DMS79 treated with DMSO at 0.1 percent for 48 hours (cell line): ENCODE measurements at regions not wholly inside any gene's neighbourhood (a gene's known extent, or its start where the extent isn't known, plus 50 kb on each side); places are given as distances from the start of the nearest gene placed in this dataset.

Experiments used
- DNase-seq: peaks from one replicate; lab custom pipeline; 2025; lab: John Stamatoyannopoulos, UW

DNA sequence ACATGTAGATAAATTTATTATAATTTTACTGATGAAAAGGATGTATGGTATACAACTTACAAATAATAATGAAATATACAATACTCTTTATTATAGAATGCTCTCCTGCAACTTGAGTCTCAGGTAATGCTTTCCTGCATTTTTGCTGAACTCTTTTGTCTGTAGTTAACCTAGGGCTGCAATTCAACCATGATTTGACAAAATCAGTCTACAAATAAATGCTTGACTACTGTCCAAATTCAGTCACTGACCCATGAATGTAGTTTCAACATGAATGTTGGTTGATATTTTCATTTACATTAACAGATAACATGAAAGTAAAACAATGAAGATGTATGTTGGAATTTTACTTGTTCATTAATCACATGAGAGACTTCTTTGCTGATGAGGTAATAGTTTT lies 320.9 kb downstream of the ZSWIM6 start:
- DNase-seq: no peak

DNA sequence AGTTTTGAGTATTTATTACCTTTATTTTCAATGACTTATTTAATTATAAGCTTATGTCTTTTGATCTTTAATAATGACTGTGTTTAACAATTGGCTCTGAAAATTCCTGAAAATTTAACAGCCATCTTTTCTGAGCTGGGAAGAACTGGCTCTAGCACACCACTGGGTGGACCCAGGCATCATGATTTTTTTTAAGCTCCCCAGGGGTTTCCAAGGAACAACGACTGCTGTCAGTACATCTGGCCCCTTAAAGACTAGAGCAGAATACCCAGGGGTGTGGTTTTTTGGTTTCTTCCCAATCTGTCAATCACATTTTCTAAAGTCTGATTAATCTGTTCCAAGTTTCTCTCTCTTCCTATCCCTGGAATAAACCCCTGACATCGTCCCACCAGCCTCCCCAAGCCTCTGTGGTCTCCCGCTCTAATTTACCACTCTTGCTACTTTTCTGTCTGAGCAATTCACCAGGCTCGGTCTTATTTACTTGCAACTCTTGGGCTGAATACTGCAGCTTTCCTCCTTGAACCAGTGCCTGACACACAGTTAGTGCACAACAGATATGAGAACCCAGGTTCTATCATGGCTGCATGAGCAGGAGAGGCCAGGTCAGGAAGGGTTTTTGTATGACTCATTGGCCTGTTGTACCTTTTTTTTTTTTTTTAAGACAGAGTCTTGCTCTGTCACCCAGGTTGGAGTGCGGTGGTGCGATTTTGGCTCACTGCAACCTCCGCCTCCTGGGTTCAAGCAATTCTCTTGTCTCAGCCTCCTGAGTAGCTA lies 321.9 kb downstream of the ZSWIM6 start:
- DNase-seq: no peak

DNA sequence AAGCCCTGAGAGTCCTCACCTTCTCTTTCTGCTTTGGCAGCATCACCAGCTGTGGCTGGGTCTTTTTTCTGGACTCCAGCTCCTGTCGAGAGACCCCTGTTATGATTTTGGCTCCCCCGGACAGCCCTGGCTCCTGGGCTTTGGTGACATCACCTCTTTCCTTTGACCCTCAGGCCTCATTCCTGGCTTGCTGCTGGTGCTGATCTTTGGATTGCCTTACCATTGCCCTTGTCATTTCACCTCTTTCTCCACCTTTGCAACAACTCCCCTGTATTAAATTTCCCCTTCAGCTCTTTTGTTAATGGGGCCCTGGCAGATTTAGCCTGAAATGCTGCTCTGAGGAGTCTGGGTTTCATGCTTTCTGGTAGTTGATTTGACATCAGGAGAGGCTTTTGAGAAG lies 322.8 kb downstream of the ZSWIM6 start:
- no peak for DNase-seq

DNA sequence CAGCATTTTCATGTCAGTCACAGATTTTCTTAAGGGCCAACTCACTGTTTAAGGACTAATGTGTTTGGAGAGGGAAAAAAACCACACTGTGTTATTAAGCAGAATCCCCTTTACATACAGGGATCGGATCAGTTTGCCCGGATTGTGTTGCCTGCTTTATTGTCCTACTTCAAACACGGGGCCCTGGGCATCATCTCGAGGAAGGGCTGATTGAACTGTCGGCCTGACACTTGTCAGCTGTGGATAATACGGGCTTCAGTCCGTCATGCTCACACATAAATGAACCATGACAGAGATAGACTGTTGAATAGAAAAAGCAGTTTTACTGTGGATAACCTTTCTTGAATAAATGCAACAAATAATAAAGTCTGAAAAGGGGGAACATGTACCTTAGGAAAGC lies 325.0 kb downstream of the ZSWIM6 start:
- DNase-seq: no peak

- no peak for DNase-seq
Measured at GRCh38 chr5:61657686-61658085, 325.6 kb downstream of the ZSWIM6 start.

GRCh38 chr5:61658592-61659008 lies 326.5 kb downstream of the ZSWIM6 start:
- DNase-seq: peak; percentile 23

- DNase-seq: no peak
Measured at GRCh38 chr5:61659221-61659696, 327.2 kb downstream of the ZSWIM6 start.

DNA sequence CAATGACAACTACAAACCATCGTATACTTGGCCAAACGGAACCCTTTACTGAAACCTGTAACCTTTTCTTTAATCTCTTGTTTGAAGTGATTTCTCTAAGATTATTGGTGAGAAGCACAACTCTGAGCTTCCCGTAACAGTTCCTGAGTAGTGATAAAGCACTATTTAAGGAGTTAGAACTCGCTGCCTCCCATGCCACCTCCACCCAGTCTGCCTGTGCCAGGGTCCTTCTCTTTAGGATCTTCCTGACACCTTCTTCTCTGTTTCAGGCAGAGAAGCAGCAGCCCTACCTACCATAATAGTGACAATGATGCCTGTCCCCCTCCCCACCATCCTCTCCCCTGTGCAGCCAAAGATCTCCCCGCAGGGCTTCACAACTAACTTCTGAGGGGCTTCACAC lies 330.6 kb downstream of the ZSWIM6 start:
- no peak for DNase-seq

GRCh38 chr5:61666064-61666621 lies 334.1 kb downstream of the ZSWIM6 start:
- no peak for DNase-seq

DNA sequence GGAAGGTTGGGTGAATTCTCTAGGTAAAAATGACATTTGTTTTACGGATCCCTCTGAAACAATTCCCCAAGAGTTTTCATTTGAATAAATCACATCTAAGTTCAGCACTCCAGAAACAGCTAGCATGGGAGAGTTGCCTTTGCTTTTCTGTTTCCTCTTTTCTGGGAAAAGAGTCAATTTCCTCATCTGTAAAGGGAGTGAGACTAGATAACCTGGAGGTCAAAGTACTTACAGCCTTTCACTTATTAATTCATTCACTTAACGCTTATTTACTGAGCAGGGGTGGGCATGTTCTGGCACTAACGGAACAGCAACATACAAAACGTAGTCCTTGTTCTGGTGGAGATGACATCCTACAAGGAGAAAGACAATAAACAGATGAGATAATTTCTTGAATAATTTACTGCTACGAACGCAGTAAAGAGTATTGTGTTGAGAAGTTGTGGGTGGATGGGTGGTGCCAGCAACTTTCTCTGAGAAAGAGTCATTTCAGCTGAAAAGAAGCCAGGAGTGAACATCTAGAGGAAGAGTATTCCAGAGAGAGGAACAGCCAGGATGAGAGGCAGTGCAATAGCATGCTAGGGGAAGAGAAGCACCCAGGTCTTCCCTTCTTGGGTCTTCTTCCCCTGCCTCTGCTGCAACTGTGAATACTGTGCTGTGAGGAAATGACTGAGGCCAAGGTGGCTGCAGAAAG lies 335.6 kb downstream of the ZSWIM6 start:
- DNase-seq: no peak

GRCh38 chr5:61669531-61669930 lies 337.5 kb downstream of the ZSWIM6 start:
- no peak for DNase-seq

GRCh38 chr5:61670941-61671340 lies 338.9 kb downstream of the ZSWIM6 start:
- no peak for DNase-seq

- DNase-seq: no peak
Measured at GRCh38 chr5:61673007-61673735, 341.1 kb downstream of the ZSWIM6 start.

- DNase-seq: no peak
Measured at GRCh38 chr5:61674378-61674777, 342.3 kb downstream of the ZSWIM6 start.

DNA sequence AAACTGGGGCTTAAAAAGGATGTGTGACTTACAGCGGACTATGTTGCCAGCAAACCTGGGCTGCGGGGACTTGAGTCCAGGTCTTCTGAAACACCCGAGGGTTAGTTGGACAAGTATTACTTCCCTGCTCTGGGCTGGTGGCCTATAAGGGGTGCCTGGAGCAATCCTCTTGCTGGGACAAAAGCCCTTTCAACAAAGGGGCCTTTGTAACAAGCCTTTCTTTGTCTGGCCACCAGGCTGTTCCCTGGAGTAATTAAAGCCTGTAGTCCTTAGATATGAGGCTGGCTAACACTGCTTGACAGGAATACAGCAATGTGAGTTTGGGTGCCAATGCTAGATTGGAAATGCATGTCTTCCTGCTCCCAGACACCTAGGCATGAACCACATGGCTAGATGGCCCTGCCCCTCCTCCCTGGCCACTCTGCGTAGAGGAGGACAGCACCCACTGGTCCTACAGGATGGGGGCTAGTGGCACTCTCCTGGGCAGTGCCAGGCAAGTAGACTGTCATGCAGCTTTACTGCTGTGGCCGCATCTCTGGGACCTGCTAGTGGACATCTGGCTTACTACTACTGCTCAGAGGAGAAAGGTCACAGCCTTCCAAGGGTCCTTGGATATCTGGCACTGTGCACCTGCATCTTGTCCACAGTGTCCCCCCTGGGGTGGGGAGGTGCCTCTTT lies 343.1 kb downstream of the ZSWIM6 start:
- DNase-seq: no peak

DNA sequence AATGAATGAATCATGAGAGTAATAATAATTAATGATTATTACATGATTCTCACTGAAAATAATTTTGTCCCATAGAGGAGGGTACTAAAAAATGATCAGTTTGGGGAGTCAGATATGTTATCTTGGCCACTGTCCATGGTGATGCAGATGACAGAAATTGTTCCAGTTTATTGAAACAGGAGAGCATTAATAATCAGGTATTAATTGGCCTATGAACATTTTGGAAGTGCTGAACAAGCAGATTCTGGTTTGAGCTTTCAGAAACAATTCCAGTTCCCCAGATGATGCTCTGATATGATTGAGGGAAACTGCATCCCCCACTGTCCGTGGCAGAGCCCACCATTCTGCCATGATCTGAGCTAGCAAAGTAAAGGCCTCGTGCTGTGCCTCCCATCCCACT lies 345.2 kb downstream of the ZSWIM6 start:
- no peak for DNase-seq

GRCh38 chr5:61678966-61679365 lies 346.9 kb downstream of the ZSWIM6 start:
- no peak for DNase-seq

DNA sequence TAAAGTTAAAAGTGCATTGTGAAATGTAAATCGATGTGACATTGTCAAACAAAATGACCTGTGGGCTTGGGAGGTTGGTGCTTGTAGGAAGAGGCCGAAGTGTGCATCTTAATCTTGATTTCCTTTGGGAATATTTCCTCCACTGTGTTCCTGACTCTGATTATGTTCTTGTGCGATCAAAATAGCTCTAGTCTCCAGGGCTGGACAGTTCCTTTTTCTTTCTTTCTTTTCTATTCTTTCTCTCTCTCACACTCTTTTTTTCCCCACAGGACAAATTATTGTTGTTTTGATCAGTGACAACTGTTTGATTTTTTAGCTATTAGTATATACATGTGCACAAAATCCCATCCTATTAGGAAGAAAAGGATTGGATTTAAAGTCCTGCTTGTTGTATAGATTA lies 347.5 kb downstream of the ZSWIM6 start:
- no peak for DNase-seq

DNA sequence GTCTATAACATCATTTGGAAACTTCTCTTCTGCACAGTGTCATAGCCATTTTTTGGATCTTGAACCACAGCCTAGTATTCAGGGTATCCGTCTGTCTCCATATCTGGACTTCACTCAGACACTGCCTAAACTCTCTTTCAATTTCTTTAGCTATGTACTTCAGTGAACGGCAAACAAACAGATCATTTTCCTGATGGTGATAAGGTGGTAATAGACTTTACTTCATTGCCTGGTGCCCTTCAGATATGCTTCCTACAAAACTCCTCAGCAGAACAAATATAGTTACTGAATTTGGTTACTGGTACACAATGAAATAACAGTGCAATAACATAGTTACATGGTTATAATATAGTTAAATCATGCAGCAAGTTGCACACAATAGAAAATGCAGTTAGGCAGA lies 348.2 kb downstream of the ZSWIM6 start:
- no peak for DNase-seq

GRCh38 chr5:61683148-61683547 lies 351.1 kb downstream of the ZSWIM6 start:
- DNase-seq: no peak

GRCh38 chr5:61683926-61684325 lies 351.9 kb downstream of the ZSWIM6 start:
- DNase-seq: no peak
